ENCODE measurements at regions not wholly inside any gene's neighbourhood (a gene's known extent, or its start where the extent isn't known, plus 50 kb on each side); places are given as distances from the start of the nearest gene placed in this dataset.

- TF ChIP-seq BCLAF1 (IDR thresholded peaks at IDR 0.05) (no peak), ZSCAN21 (CRISPR knock-in tag; IDR thresholded peaks at IDR 0.05; ENCODE audit: borderline replicate concordance) (no peak), HDAC6 (IDR thresholded peaks at IDR 0.05; ENCODE audit: low read depth, low read length) (no peak), KDM2A (CRISPR knock-in tag; IDR thresholded peaks at IDR 0.05; ENCODE audit: borderline replicate concordance, low read depth) (no peak), HNRNPL (IDR thresholded peaks at IDR 0.05; ENCODE audit: low read depth, low read length) (no peak), ZBTB26 (CRISPR knock-in tag; IDR thresholded peaks at IDR 0.05; ENCODE audit: borderline replicate concordance) (no peak), GMEB2 (CRISPR knock-in tag; IDR thresholded peaks at IDR 0.05; ENCODE audit: low read depth) (no peak), FOSL1 (CRISPR knock-in tag; IDR thresholded peaks at IDR 0.05; ENCODE audit: borderline replicate concordance) (no peak), ZNF574 (CRISPR knock-in tag; IDR thresholded peaks at IDR 0.05) (no peak)
Observed at GRCh38 chr6:10312445-10312844, 102.4 kb downstream of the TFAP2A start (continued).

All from HepG2 (cell line).